SK-N-SH treated with all-trans-retinoic acid at 6 μM for 48 hours (cell line): ENCODE measurements at regions not wholly inside any gene's neighbourhood (a gene's known extent, or its start where the extent isn't known, plus 50 kb on each side); places are given as distances from the start of the nearest gene placed in this dataset.

Experiments
- ATAC-seq: fragments of 200-7000 bp; cut with Tn5 transposase; 3 replicates; pipeline ENCODE4 v1.9.1; 2020; ENCODE audit warnings: mild to moderate bottlenecking, moderate library complexity
- ARNTL ChIP-seq: fragments of 450-650 bp; formaldehyde crosslinking; IDR thresholded peaks from 2 replicates; pipeline ENCODE4 v1.5.0; 2020; ENCODE audit warnings: low read depth, mild to moderate bottlenecking, moderate library complexity, borderline replicate concordance
- ESRRG ChIP-seq: fragments of 250-450 bp; sonication (Bioruptor Pico); IDR thresholded peaks from 2 replicates; pipeline ENCODE4 v1.6.1; 2021; ENCODE audit warnings: mild to moderate bottlenecking
- GLIS3 ChIP-seq: fragments of 250-450 bp; sonication (Bioruptor Pico); IDR thresholded peaks from 2 replicates; pipeline ENCODE4 v1.5.0; 2020; ENCODE audit warnings: mild to moderate bottlenecking, moderate library complexity
- ISL1 ChIP-seq: fragments of 250-450 bp; sonication (Bioruptor Pico); IDR thresholded peaks from 2 replicates; pipeline ENCODE4 v2.1.2; 2022; ENCODE audit warnings: mild to moderate bottlenecking, moderate library complexity
- OSR1 ChIP-seq: fragments of 250-450 bp; sonication (Bioruptor Pico); IDR thresholded peaks from 2 replicates; pipeline ENCODE4 v1.8.0; 2022; ENCODE audit warnings: moderate library complexity, mild to moderate bottlenecking, inconsistent platforms
- PPARA ChIP-seq: fragments of 250-450 bp; sonication (Bioruptor Pico); IDR thresholded peaks from 2 replicates; pipeline ENCODE4 v1.5.0; 2020; ENCODE audit warnings: mild to moderate bottlenecking, borderline replicate concordance
- RARB ChIP-seq: fragments of 250-450 bp; sonication (Bioruptor Pico); IDR thresholded peaks from 2 replicates; pipeline ENCODE4 v1.8.0; 2021; ENCODE audit warnings: mild to moderate bottlenecking, moderate library complexity
- SNAI2 ChIP-seq: fragments of 250-450 bp; sonication (Bioruptor Pico); IDR thresholded peaks from 2 replicates; pipeline ENCODE4 v1.5.0; 2020; ENCODE audit warnings: mild to moderate bottlenecking, moderate library complexity
- TOX ChIP-seq: fragments of 250-450 bp; sonication (Bioruptor Pico); IDR thresholded peaks from 2 replicates; pipeline ENCODE4 v1.8.0; 2021; ENCODE audit warnings: mild to moderate bottlenecking, moderate library complexity, borderline replicate concordance
- ZC3H10 ChIP-seq: fragments of 250-450 bp; sonication (Bioruptor Pico); IDR thresholded peaks from 2 replicates; pipeline ENCODE4 v1.5.1; 2021; ENCODE audit warnings: mild to moderate bottlenecking, moderate library complexity
- ZFP3 ChIP-seq: fragments of 250-450 bp; sonication (Bioruptor Pico); IDR thresholded peaks from 2 replicates; pipeline ENCODE4 v1.5.0; 2020; ENCODE audit warnings: mild to moderate bottlenecking, moderate library complexity
- ZFP30 ChIP-seq: fragments of 450-650 bp; formaldehyde crosslinking; IDR thresholded peaks from 2 replicates; pipeline ENCODE4 v1.5.0; 2022; ENCODE audit warnings: mild to moderate bottlenecking, moderate library complexity
- ZNF70 ChIP-seq: fragments of 450-650 bp; formaldehyde crosslinking; IDR thresholded peaks from 2 replicates; pipeline ENCODE4 v1.5.0; 2020; ENCODE audit warnings: mild to moderate bottlenecking, moderate library complexity
- TF ChIP-seq, protein P1 (sequence below): fragments of 250-450 bp; sonication (Bioruptor Pico); IDR thresholded peaks from 2 replicates; pipeline ENCODE4 v1.8.0; 2020; ENCODE audit warnings: mild to moderate bottlenecking, moderate library complexity, borderline replicate concordance
- TF ChIP-seq, protein P2 (sequence below): fragments of 250-450 bp; sonication (Bioruptor Pico); IDR thresholded peaks from 2 replicates; pipeline ENCODE4 v1.5.1; 2020; ENCODE audit warnings: low read depth, mild to moderate bottlenecking, moderate library complexity
- TF ChIP-seq, protein P3 (sequence below): fragments of 250-450 bp; sonication (Bioruptor Pico); IDR thresholded peaks from 2 replicates; pipeline ENCODE4 v1.5.1; 2021; ENCODE audit warnings: mild to moderate bottlenecking, moderate library complexity
- TF ChIP-seq, protein P4 (sequence below): fragments of 250-450 bp; sonication (Bioruptor Pico); IDR thresholded peaks from 2 replicates; pipeline ENCODE4 v1.8.0; 2021; ENCODE audit warnings: low read depth, mild to moderate bottlenecking, moderate library complexity, borderline replicate concordance
- TF ChIP-seq, protein P5 (sequence below): fragments of 250-450 bp; sonication (Bioruptor Pico); IDR thresholded peaks from 2 replicates; pipeline ENCODE4 v1.5.0; 2020; ENCODE audit warnings: mild to moderate bottlenecking, moderate library complexity

DNA sequence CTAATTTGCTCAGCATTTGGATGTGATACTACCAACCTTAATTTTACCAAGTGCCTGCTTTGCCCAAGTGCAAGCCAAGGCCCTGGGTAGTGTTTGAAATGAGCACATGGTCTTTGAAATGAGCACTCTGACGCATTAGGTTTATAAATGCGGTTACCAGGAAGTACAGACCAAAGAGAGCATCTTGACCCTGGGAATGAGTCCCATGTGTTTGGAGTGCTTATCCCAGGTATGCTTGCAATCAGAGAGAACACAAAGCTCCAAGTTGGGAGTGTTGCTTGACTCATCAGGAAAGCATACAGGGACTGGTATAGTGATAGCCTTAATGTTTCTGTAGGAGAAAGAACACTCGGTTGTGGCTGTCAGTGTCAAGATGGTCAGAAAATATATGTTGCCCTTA lies 203.6 kb upstream of the MAMLD1 start:
- no peak for TF ChIP-seq PPARA (CRISPR knock-in tag)
- no peak for ATAC-seq

DNA sequence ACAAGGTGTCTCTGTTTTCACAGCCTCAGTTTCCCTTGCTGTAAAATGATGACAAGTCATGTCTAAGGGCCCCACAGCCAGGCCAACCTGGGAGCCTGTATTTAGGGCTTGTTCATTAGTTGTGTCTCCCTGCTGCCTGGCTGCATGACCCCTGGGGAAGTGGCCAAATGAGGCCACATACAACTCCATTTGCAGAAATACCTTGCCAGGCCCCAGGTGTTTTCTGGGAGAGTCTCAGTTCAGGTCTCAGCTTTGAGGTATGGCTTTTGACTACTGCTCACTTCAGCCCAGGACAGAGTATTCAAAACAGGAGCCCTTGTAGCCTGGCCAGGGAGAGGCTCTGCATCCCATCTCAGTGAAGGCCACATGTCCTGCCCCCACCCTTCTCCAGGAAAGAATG lies 202.5 kb upstream of the MAMLD1 start:
- TF ChIP-seq OSR1 (CRISPR knock-in tag) (no peak), GLIS3 (CRISPR knock-in tag) (no peak), ARNTL (CRISPR knock-in tag) (no peak), ZNF70 (no peak), ZFP3 (CRISPR knock-in tag) (no peak), ISL1 (CRISPR knock-in tag) (no peak), TOX (no peak), RARB (CRISPR knock-in tag) (no peak), ESRRG (CRISPR knock-in tag) (no peak), SNAI2 (CRISPR knock-in tag) (no peak)
- TF ChIP-seq, protein P1, sequence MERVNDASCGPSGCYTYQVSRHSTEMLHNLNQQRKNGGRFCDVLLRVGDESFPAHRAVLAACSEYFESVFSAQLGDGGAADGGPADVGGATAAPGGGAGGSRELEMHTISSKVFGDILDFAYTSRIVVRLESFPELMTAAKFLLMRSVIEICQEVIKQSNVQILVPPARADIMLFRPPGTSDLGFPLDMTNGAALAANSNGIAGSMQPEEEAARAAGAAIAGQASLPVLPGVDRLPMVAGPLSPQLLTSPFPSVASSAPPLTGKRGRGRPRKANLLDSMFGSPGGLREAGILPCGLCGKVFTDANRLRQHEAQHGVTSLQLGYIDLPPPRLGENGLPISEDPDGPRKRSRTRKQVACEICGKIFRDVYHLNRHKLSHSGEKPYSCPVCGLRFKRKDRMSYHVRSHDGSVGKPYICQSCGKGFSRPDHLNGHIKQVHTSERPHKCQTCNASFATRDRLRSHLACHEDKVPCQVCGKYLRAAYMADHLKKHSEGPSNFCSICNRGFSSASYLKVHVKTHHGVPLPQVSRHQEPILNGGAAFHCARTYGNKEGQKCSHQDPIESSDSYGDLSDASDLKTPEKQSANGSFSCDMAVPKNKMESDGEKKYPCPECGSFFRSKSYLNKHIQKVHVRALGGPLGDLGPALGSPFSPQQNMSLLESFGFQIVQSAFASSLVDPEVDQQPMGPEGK (CRISPR knock-in tag) = no peak
- TF ChIP-seq, protein P2, sequence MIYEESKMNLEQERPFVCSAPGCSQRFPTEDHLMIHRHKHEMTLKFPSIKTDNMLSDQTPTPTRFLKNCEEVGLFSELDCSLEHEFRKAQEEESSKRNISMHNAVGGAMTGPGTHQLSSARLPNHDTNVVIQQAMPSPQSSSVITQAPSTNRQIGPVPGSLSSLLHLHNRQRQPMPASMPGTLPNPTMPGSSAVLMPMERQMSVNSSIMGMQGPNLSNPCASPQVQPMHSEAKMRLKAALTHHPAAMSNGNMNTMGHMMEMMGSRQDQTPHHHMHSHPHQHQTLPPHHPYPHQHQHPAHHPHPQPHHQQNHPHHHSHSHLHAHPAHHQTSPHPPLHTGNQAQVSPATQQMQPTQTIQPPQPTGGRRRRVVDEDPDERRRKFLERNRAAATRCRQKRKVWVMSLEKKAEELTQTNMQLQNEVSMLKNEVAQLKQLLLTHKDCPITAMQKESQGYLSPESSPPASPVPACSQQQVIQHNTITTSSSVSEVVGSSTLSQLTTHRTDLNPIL (CRISPR knock-in tag) = no peak
- TF ChIP-seq, protein P3, sequence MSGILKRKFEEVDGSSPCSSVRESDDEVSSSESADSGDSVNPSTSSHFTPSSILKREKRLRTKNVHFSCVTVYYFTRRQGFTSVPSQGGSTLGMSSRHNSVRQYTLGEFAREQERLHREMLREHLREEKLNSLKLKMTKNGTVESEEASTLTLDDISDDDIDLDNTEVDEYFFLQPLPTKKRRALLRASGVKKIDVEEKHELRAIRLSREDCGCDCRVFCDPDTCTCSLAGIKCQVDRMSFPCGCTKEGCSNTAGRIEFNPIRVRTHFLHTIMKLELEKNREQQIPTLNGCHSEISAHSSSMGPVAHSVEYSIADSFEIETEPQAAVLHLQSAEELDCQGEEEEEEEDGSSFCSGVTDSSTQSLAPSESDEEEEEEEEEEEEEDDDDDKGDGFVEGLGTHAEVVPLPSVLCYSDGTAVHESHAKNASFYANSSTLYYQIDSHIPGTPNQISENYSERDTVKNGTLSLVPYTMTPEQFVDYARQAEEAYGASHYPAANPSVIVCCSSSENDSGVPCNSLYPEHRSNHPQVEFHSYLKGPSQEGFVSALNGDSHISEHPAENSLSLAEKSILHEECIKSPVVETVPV (CRISPR knock-in tag) = no peak
- TF ChIP-seq, protein P4, sequence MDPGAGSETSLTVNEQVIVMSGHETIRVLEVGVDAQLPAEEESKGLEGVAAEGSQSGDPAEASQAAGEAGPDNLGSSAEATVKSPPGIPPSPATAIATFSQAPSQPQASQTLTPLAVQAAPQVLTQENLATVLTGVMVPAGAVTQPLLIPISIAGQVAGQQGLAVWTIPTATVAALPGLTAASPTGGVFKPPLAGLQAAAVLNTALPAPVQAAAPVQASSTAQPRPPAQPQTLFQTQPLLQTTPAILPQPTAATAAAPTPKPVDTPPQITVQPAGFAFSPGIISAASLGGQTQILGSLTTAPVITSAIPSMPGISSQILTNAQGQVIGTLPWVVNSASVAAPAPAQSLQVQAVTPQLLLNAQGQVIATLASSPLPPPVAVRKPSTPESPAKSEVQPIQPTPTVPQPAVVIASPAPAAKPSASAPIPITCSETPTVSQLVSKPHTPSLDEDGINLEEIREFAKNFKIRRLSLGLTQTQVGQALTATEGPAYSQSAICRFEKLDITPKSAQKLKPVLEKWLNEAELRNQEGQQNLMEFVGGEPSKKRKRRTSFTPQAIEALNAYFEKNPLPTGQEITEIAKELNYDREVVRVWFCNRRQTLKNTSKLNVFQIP (CRISPR knock-in tag) = no peak
- ATAC-seq = no peak

DNA sequence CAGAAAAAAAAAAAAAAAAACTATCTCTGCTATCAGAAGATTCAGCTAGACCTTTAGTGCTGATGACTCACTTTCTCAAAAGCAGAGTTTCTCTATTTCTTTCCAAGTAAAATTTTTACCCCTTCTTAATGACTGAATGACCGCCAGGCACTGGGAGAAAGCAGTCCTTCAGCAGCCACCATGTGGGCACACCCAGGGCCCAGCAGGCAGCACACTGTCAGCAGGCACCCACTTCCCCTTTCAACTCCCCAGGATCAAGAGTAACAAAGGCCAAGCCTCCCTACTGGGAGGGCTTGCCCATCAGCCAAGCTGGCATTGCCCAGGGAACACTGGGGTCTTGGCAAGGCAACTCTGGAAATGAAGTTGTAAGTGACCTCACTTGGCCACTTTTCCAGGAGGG lies 201.9 kb upstream of the MAMLD1 start:
- no peak for TF ChIP-seq OSR1 (CRISPR knock-in tag)
- TF ChIP-seq, all 23 proteins: peak for 0
- peak; percentile 29; the same call in 1 of the 3 replicates for ATAC-seq

DNA sequence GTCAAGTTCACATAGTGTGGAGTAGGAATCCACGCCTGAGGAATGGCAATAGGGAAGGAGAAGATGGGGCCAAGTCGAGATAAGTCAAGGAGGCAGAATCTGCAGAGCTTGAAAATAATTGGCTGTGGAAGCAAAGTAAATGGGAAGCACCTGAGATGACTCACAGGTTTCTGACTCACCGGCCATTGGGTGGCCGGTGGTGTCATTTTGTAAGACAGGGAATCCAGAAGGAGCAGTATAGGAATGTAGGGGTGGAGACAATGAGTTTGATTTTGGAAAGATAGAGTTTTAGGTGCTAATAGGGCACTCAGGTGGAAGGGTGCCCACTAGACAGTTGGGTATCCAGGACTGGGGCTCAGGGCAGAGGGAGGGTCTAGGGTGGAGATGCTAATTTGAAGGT lies 201.0 kb upstream of the MAMLD1 start:
- no peak for ATAC-seq
- TF ChIP-seq, protein P3 (CRISPR knock-in tag) = no peak
- TF ChIP-seq, protein P1 (CRISPR knock-in tag) = no peak
- TF ChIP-seq OSR1 (CRISPR knock-in tag) (no peak), ZC3H10 (no peak), GLIS3 (CRISPR knock-in tag) (no peak), PPARA (CRISPR knock-in tag) (no peak), ZFP30 (no peak), ARNTL (CRISPR knock-in tag) (no peak), RARB (CRISPR knock-in tag) (no peak)
- TF ChIP-seq, protein P5, sequence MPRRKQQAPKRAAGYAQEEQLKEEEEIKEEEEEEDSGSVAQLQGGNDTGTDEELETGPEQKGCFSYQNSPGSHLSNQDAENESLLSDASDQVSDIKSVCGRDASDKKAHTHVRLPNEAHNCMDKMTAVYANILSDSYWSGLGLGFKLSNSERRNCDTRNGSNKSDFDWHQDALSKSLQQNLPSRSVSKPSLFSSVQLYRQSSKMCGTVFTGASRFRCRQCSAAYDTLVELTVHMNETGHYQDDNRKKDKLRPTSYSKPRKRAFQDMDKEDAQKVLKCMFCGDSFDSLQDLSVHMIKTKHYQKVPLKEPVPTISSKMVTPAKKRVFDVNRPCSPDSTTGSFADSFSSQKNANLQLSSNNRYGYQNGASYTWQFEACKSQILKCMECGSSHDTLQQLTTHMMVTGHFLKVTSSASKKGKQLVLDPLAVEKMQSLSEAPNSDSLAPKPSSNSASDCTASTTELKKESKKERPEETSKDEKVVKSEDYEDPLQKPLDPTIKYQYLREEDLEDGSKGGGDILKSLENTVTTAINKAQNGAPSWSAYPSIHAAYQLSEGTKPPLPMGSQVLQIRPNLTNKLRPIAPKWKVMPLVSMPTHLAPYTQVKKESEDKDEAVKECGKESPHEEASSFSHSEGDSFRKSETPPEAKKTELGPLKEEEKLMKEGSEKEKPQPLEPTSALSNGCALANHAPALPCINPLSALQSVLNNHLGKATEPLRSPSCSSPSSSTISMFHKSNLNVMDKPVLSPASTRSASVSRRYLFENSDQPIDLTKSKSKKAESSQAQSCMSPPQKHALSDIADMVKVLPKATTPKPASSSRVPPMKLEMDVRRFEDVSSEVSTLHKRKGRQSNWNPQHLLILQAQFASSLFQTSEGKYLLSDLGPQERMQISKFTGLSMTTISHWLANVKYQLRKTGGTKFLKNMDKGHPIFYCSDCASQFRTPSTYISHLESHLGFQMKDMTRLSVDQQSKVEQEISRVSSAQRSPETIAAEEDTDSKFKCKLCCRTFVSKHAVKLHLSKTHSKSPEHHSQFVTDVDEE = no peak
- TF ChIP-seq, protein P4 (CRISPR knock-in tag) = no peak
